Thymus (tissue), 11 donors: ENCODE measurements at regions not wholly inside any gene's neighbourhood (a gene's known extent, or its start where the extent isn't known, plus 50 kb on each side); places are given as distances from the start of the nearest gene placed in this dataset.
"Not testable (repeated sequence)": the region's sequence is repeated elsewhere in the genome, so short reads cannot be mapped to it uniquely, and the experiment has no call there.

ENCODE experiments used
- DNase-seq, 9 donors: peaks; one replicate each; pipeline ENCODE4 v3.0.0-alpha.2; 2013; ENCODE audit warnings: low spot score in 9 of 9, low read depth in 6 of 9, missing footprints in 1 of 9
- H3K27ac ChIP-seq, 2 donors: one replicate each; pipeline ENCODE4 v1.5.1; 2013; ENCODE audit warnings: control low read depth in 1 of 2, low read depth in 1 of 2, low read length in 1 of 2, mild to moderate bottlenecking in 1 of 2, moderate library complexity in 1 of 2
- H3K27me3 ChIP-seq, 2 donors: one replicate each; pipeline ENCODE4 v1.5.1; 2013; ENCODE audit warnings: low read length in 1 of 2; ENCODE audit not compliant: control insufficient read depth in 2 of 2, insufficient read depth in 1 of 2
- H3K36me3 ChIP-seq, 2 donors: one replicate each; pipeline ENCODE4 v1.5.1; 2013; ENCODE audit warnings: low read length in 1 of 2, mild to moderate bottlenecking in 1 of 2, moderate library complexity in 1 of 2; ENCODE audit not compliant: control insufficient read depth in 2 of 2, insufficient read depth in 2 of 2
- H3K4me1 ChIP-seq, 2 donors: one replicate each; pipeline ENCODE4 v1.5.1; 2013; ENCODE audit warnings: low read length in 2 of 2; ENCODE audit not compliant: control insufficient read depth in 2 of 2, insufficient read depth in 2 of 2
- H3K4me3 ChIP-seq, 2 donors: one replicate each; pipeline ENCODE4 v1.5.1; 2013; ENCODE audit warnings: low read length in 2 of 2, control low read depth in 1 of 2, mild to moderate bottlenecking in 1 of 2
- H3K9me3 ChIP-seq, 2 donors: one replicate each; pipeline ENCODE4 v1.5.1; 2013; ENCODE audit warnings: low read length in 1 of 2, mild to moderate bottlenecking in 1 of 2; ENCODE audit not compliant: control insufficient read depth in 2 of 2, insufficient read depth in 1 of 2
- WGBS: extraction: QIAGEN DNeasy Blood & Tissue Kit; methylation state at CpG from one replicate; pipeline ENCODE4 v1.1.7; 2013; 5-methylcytosine and 5-hydroxymethylcytosine counted together
- donor health status: healthy.

DNA sequence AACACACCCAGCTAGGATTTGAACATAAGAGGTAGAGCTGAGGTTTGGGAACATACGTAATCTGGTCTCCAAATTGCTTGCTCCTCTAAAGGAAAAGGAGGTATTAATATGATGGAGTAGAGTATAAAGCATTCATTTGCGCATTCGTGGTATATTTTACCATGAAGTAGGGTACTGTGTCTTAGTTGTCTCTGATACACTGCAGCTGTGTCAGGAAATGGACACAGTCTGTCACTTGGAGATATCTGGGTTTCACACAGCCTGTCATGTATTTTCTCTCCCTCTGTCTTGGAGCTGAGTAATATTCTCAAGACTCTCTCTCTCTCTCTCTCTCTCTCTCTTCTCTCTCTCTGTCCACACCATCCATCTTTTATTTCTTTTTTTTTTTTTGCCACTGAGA is 274.8 kb upstream of the UGT8 start:
- Histone ChIP-seq H3K36me3 (no peaks in the 10 kb centered on the region), H3K27me3 (no peaks in the 10 kb centered on the region), H3K27ac (no peak overlapping the region), H3K9me3 (no peaks in the 10 kb centered on the region), H3K4me3 (no peak overlapping the region), H3K4me1 (no peaks in the 10 kb centered on the region)
- DNase-seq, result no peak
- 58% methylated on average over 3 of the region's 3 CpGs for WGBS

DNA sequence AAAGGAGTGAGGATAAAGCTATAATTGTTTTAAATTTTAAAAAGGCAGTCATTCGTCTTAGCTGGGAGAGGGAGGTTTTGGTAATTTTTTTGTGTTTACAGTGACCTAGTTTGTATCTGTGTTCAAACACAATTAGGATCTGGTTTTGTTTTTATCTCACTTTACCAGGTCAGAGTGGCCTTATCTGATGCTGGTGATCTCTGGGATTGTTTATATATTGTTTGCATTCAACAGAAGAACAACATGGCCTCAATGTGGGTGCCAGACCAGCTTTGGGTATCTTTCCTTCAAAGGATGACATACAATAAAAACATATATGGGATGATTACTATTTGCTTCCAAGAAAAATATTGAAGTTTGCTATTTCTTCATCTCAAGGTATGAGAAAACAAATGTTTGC is 272.2 kb upstream of the UGT8 start:
- Histone ChIP-seq H3K36me3 (no peaks in the 10 kb centered on the region), H3K4me1 (no peaks in the 10 kb centered on the region), H3K4me3 (no peak overlapping the region), H3K27me3 (no peaks in the 10 kb centered on the region), H3K9me3 (no peaks in the 10 kb centered on the region), H3K27ac (no peak overlapping the region)
- no peak for DNase-seq
- WGBS, result 94% methylated on average over 1 of the region's 1 CpG

DNA sequence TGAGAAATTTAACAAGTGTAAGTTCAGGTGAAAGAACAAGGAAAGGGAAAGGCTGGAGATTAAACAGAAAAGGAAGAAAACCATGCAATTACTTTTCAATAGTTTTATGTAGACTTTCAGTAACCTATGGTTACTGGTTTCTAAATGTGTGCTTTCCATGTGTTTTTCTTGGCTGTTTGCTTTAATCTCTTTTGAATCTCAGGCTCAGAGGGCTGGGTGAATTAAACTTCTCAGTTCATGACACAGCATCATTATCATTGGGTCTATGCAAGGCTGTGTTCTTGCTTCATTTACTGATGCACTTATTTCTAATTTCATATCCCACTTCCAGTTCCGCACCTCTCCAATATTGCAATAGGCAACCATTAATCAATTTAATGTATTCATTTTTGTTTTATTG is 266.5 kb upstream of the UGT8 start:
- WGBS, result 99% methylated on average over 1 of the region's 1 CpG
- H3K27ac ChIP-seq, result no peak overlapping the region
- no peak for DNase-seq

DNA sequence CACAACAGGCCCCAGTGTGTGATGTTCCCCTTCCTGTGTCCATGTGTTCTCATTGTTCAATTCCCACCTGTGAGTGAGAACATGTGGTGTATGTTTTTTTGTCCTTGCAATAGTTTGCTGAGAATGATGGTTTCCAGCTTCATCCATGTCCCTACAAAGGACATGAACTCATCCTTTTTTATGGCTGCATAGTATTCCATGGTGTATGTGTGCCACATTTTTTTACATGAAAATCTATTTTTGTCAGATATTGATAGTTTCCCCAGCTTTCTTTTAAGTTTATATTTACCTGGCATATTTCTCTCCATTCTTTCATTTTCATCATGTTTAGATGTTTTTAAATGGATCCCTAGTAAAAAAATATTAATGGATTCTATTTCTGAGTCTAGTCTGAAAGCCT is 264.2 kb upstream of the UGT8 start:
- not testable (repeated sequence) for H3K36me3 ChIP-seq, H3K27ac ChIP-seq, H3K4me1 ChIP-seq, H3K27me3 ChIP-seq, H3K9me3 ChIP-seq, H3K4me3 ChIP-seq, DNase-seq

More for the DNA sequence above, 266.5 kb upstream of the UGT8 start:
- no peaks in the 10 kb centered on the region for H3K27me3 ChIP-seq
- H3K9me3 ChIP-seq, result peaks cover 0 to 2% of the 10 kb centered on the region in 2 donors
- no peak overlapping the region for H3K4me3 ChIP-seq
- H3K36me3 ChIP-seq, result no peaks in the 10 kb centered on the region
- no peaks in the 10 kb centered on the region for H3K4me1 ChIP-seq

DNA sequence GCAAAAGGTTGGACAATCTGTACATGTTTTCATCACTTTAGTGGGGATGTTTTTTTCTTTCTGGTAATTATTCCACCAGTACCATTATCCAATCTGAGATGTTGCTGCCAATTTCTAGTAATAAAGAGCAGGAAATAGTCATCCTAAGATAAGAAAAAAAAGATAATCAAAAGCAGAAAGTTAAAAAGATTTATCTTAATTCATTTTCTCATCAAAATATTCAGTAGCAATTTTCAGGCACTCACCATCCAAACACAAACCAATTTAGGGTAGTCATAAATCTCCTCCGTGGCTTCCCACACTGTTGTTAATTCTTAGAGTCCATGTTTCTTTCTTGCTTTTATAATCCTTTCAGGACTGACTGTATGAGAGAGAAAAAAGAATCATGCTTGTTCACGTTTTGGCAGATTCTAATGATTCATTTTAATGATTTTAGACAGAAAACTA is 263.7 kb upstream of the UGT8 start:
- Histone ChIP-seq H3K4me1 (no peaks in the 10 kb centered on the region), H3K27me3 (no peaks in the 10 kb centered on the region), H3K36me3 (no peaks in the 10 kb centered on the region), H3K9me3 (peaks cover 0 to 2% of the 10 kb centered on the region in 2 donors), H3K27ac (no peak overlapping the region), H3K4me3 (no peak overlapping the region)
- 22% methylated on average over 2 of the region's 2 CpGs for WGBS
- no peak for DNase-seq

DNA sequence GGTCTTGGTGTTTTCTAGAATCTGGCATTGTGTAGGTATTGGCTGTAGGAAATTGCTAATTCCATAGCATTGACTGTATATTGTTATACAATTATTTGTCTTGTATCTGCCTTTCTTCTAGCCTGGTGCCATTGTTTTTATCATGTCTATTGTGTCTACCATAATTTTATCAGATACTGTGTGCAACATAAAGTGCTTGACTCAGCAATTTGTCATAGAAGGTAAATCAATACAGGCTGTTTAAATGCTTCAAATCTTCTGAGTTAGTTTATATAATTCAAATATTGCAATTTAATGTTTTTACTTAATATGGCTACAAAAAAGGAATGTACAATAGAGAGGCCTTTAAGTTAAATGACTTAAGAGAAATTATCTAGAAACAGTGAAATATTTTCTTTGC is 263.3 kb upstream of the UGT8 start:
- Histone ChIP-seq H3K27me3 (no peaks in the 10 kb centered on the region), H3K36me3 (no peaks in the 10 kb centered on the region), H3K4me3 (no peak overlapping the region), H3K27ac (no peak overlapping the region), H3K9me3 (peaks cover 0 to 2% of the 10 kb centered on the region in 2 donors), H3K4me1 (no peaks in the 10 kb centered on the region)
- DNase-seq, result no peak

DNA sequence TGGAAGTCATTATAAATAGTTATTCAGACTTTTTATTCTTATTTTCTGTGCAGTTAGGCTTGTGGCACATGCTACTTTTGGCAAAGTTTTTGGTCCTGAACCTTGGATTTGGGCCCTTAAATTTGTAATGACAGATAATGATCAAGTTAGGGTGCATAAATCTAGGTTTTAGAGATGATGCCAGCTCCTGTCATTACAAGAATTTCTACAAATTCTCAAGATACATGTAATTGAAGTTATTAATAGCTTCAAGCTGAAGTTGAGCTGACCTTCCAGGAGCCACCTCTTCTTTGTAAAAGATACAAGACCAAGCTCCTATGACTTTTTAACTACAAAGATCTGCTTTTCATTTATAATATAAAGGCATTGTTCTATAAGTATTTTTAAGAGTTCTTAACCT is 255.6 kb upstream of the UGT8 start:
- Histone ChIP-seq H3K27ac (no peak overlapping the region), H3K9me3 (no peaks in the 10 kb centered on the region), H3K27me3 (no peaks in the 10 kb centered on the region), H3K4me1 (no peaks in the 10 kb centered on the region), H3K36me3 (no peaks in the 10 kb centered on the region), H3K4me3 (no peak overlapping the region)
- DNase-seq, result no peak

DNA sequence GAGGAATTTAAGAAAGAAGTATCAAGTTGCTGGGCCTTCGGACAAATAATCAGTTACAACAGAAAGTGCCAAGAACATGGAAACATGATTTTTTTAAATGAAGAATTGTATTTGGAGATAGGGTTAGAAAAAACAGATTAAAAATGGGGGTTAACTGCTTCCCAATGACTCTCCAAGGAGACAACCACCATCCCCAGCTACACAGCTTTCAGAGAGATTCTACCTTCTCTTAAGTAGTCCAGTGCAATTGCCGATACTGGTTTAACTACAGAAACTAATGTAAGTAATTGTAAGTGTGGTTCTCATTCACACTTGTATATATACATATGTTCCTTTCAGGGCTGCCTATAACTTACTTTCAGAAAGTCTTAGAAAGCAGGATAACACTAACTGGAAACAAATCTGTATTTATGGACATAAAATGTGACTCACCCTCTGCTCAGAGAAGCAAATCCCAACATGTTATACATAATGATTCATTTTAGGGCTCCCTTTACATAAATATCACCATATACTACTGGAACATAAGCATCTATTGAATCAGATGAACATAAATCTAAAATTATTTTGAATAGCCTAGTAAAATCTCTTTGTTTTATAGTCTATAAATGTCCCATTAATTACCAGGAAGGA is 248.9 kb upstream of the UGT8 start:
- Histone ChIP-seq H3K27me3 (no peaks in the 10 kb centered on the region), H3K4me3 (no peak overlapping the region), H3K27ac (no peak overlapping the region), H3K4me1 (no peaks in the 10 kb centered on the region), H3K9me3 (peaks cover 0 to under 1% of the 10 kb centered on the region in 2 donors), H3K36me3 (no peaks in the 10 kb centered on the region)
- whole genome bisulfite sequencing, result 98% methylated on average over 2 of the region's 2 CpGs
- DNase-seq, result no peak

DNA sequence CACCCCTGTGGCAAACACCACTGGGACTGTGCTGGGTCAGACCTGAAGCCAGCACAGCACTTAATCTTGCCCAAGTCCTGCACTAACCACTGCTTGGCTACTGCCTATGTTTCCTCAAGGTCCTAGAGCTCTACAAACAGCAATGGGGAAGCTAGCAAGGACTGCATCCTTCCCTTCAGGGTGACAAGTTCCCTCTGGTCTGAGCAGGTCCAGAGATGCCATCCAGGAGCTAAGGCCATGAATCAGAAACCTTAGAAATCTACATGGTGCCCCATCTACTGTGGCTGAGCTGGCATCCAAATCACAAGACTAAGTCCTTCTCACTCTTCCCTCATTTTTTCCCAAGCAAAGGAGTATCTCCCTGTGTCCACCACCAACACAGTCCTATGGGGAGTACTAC is 239.7 kb upstream of the UGT8 start:
- Histone ChIP-seq H3K27me3 (no peaks in the 10 kb centered on the region), H3K9me3 (peaks cover 0 to 4% of the 10 kb centered on the region in 2 donors), H3K4me1 (no peaks in the 10 kb centered on the region), H3K27ac (no peak overlapping the region), H3K4me3 (no peak overlapping the region), H3K36me3 (no peaks in the 10 kb centered on the region)
- no peak for DNase-seq

DNA sequence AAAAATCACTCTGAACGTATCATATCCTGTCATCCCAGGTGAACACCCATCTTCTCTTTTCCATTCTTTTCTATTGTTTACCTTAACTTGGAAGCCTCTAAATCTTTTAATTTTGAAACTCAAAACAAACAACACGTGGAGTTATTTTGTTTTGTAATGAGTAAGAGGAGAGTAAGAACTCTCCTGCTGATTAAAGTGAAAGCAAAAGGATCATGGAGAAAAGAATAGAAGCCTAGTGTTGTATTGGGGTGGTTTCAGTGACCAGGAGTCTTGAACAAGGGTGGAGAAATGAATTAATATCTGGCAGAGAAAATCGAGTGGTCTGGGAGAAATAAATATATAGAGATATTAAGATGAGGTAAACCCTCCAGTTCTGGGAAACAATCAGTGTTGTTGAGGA is 237.4 kb upstream of the UGT8 start:
- no peaks in the 10 kb centered on the region for H3K27me3 ChIP-seq
- no peaks in the 10 kb centered on the region for H3K9me3 ChIP-seq
- no peaks in the 10 kb centered on the region for H3K36me3 ChIP-seq
- 49% methylated on average over 3 of the region's 3 CpGs for WGBS
- no peak overlapping the region for H3K4me3 ChIP-seq
- DNase-seq, result no peak
- H3K4me1 ChIP-seq, result no peaks in the 10 kb centered on the region
- H3K27ac ChIP-seq, result no peak overlapping the region
